Neural cell (in vitro differentiated cells): ENCODE measurements at regions not wholly inside any gene's neighbourhood (a gene's known extent, or its start where the extent isn't known, plus 50 kb on each side); places are given as distances from the start of the nearest gene placed in this dataset.

Experiments used
- EP300 ChIP-seq: fragments of 450-650 bp; conservative IDR thresholded peaks from 2 replicates; pipeline ENCODE4 v1.6.1; 2014; ENCODE audit warnings: antibody characterized with exemption, mild to moderate bottlenecking, moderate library complexity; ENCODE audit not compliant: poor library complexity, severe bottlenecking
- EZH2 ChIP-seq: fragments of 200-600, 300-800 bp; shearing (Covaris generic), sonication (generic); IDR thresholded peaks from 2 replicates; pipeline ENCODE4 v1.6.1; 2014; ENCODE audit warnings: antibody characterized with exemption, low read length, borderline replicate concordance, mild to moderate bottlenecking; ENCODE audit not compliant: insufficient read depth, poor library complexity, severe bottlenecking
- MXI1 ChIP-seq: fragments of 450-650 bp; conservative IDR thresholded peaks from 2 replicates; pipeline ENCODE4 v1.6.1; 2014; ENCODE audit warnings: antibody characterized with exemption, mild to moderate bottlenecking; ENCODE audit not compliant: poor library complexity, severe bottlenecking
- POLR2AphosphoS5 ChIP-seq: IDR thresholded peaks from 2 replicates; pipeline ENCODE4 v1.6.1; 2012
- RAD21 ChIP-seq: fragments of 450-650 bp; conservative IDR thresholded peaks from 2 replicates; pipeline ENCODE4 v1.6.1; 2014; ENCODE audit warnings: antibody characterized with exemption, mild to moderate bottlenecking, moderate library complexity
- SMC3 ChIP-seq: fragments of 450-650 bp; conservative IDR thresholded peaks from 2 replicates; pipeline ENCODE4 v1.6.1; 2014; ENCODE audit warnings: antibody characterized with exemption, mild to moderate bottlenecking, moderate library complexity; ENCODE audit not compliant: poor library complexity
- TAF1 ChIP-seq: IDR thresholded peaks from 2 replicates; pipeline ENCODE4 v1.6.1; 2012; ENCODE audit warnings: low read depth
- TF ChIP-seq, protein P1 (sequence below): fragments of 450-650 bp; IDR thresholded peaks from 2 replicates; pipeline ENCODE4 v1.5.1; 2014; ENCODE audit warnings: antibody characterized with exemption, mild to moderate bottlenecking, moderate library complexity; ENCODE audit not compliant: poor library complexity, severe bottlenecking
- TF ChIP-seq, protein P2 (sequence below): IDR thresholded peaks from 2 replicates; pipeline ENCODE4 v1.6.1; 2012; ENCODE audit warnings: borderline replicate concordance

DNA sequence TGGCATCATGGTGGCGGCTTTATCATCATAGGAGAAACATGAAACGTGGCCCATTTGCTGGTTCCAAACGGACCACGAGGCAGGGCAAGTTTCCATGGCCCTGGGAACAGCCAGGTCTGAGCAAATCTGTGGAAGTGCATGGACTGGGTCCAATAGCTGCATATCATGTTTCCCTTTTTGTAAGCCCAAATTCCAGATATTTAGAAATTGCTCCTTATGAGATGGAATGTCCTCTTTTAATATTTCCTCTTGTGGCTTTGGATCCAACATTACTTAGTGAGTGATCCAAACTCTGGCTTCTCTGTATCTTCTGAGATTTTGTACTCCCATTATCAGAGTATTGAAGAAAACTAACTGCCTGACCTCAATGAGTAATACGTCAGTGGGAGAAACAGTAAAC, 79.8 kb upstream of the FBXL7 start:
- TF ChIP-seq, protein P1, sequence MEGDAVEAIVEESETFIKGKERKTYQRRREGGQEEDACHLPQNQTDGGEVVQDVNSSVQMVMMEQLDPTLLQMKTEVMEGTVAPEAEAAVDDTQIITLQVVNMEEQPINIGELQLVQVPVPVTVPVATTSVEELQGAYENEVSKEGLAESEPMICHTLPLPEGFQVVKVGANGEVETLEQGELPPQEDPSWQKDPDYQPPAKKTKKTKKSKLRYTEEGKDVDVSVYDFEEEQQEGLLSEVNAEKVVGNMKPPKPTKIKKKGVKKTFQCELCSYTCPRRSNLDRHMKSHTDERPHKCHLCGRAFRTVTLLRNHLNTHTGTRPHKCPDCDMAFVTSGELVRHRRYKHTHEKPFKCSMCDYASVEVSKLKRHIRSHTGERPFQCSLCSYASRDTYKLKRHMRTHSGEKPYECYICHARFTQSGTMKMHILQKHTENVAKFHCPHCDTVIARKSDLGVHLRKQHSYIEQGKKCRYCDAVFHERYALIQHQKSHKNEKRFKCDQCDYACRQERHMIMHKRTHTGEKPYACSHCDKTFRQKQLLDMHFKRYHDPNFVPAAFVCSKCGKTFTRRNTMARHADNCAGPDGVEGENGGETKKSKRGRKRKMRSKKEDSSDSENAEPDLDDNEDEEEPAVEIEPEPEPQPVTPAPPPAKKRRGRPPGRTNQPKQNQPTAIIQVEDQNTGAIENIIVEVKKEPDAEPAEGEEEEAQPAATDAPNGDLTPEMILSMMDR: no peak
- TF ChIP-seq, protein P2, sequence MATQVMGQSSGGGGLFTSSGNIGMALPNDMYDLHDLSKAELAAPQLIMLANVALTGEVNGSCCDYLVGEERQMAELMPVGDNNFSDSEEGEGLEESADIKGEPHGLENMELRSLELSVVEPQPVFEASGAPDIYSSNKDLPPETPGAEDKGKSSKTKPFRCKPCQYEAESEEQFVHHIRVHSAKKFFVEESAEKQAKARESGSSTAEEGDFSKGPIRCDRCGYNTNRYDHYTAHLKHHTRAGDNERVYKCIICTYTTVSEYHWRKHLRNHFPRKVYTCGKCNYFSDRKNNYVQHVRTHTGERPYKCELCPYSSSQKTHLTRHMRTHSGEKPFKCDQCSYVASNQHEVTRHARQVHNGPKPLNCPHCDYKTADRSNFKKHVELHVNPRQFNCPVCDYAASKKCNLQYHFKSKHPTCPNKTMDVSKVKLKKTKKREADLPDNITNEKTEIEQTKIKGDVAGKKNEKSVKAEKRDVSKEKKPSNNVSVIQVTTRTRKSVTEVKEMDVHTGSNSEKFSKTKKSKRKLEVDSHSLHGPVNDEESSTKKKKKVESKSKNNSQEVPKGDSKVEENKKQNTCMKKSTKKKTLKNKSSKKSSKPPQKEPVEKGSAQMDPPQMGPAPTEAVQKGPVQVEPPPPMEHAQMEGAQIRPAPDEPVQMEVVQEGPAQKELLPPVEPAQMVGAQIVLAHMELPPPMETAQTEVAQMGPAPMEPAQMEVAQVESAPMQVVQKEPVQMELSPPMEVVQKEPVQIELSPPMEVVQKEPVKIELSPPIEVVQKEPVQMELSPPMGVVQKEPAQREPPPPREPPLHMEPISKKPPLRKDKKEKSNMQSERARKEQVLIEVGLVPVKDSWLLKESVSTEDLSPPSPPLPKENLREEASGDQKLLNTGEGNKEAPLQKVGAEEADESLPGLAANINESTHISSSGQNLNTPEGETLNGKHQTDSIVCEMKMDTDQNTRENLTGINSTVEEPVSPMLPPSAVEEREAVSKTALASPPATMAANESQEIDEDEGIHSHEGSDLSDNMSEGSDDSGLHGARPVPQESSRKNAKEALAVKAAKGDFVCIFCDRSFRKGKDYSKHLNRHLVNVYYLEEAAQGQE: no peak
- TF ChIP-seq POLR2AphosphoS5 (no peak), EZH2 (no peak), TAF1 (no peak), EP300 (no peak), RAD21 (no peak), SMC3 (no peak), MXI1 (no peak)
